ENCODE measurements at regions not wholly inside any gene's neighbourhood (a gene's known extent, or its start where the extent isn't known, plus 50 kb on each side); places are given as distances from the start of the nearest gene placed in this dataset.
A peak's percentile ranks its signal among the peaks of the same experiment; 100 is the strongest.

DNA sequence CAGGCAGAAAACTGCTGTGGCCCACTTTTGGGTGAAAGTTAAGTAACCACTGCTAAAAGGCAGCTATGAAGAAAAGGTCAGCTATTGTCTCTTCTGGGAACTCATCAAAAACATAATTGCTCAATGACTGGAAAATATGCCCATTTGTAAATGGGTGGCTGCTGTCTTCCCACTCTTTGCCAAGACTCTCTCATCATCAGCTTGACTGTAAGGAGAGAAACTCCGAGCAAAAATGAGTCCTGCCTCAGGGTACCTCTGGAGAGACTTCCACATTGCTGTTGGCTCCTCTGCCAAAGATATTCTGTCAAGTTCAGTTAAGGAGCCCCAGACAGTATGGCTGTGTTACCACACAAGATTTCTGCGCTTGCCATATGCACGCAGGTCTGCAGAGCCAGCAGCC lies 138.7 kb downstream of the BBOX1 start:
- no peak for DNase-seq (ENCODE audit: low spot score in 2 of 2)
- TF ChIP-seq POLR2A (IDR thresholded peaks at IDR 0.05) (no peak), CTCF (IDR thresholded peaks at IDR 0.05) (no peak), POLR2AphosphoS5 (IDR thresholded peaks at IDR 0.05) (no peak)

DNA sequence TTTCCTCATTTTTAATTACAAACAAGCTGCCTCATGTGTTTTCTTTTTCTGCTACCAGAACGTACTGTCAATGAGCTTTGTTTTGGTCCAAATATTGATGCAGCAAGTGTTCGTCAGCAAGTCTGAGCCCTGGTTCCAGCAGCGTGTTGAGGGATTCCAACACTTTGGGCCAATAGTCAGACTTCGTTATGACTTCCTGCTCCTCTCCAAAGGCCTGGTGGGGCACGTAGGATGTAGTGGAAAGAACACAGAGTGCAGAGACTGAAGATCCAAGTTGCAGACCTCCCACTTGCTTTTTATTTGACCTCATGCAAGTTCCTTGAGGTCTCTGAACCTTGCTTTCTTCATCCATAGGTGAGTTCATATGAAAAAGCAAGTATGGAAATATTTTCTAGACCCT lies 138.2 kb downstream of the BBOX1 start:
- intact Hi-C loops (cut with DNase I; ENCODE audit: low total_unique reads), result no loop called here
- H3K4me1 ChIP-seq, result no peaks in the 10 kb centered on the region
- no peak overlapping the region for H3K4me3 ChIP-seq
- no peak for TF ChIP-seq POLR2AphosphoS5 (IDR thresholded peaks at IDR 0.05)
- TF ChIP-seq POLR2A (IDR thresholded peaks at IDR 0.05), result no peak
- TF ChIP-seq CTCF (IDR thresholded peaks at IDR 0.05), result no peak
- no peaks in the 10 kb centered on the region for H3K36me3 ChIP-seq
- no peaks in the 10 kb centered on the region for H3K9me3 ChIP-seq
- no peak for DNase-seq (ENCODE audit: low spot score in 2 of 2)
- H3K27ac ChIP-seq, result peak overlapping the region in 1 of 2 donors; percentile 35
- no peaks in the 10 kb centered on the region for H3K27me3 ChIP-seq

More for the DNA sequence above, 138.7 kb downstream of the BBOX1 start:
- H3K36me3 ChIP-seq, result no peaks in the 10 kb centered on the region
- no peaks in the 10 kb centered on the region for H3K9me3 ChIP-seq
- H3K27me3 ChIP-seq, result no peaks in the 10 kb centered on the region
- no peaks in the 10 kb centered on the region for H3K4me1 ChIP-seq
- H3K4me3 ChIP-seq, result no peak overlapping the region
- peak overlapping the region in 1 of 2 donors; percentile 35 for H3K27ac ChIP-seq
- intact Hi-C loops (cut with DNase I; ENCODE audit: low total_unique reads), result no loop called here

All from breast epithelium (tissue), 4 donors.